ENCODE measurements at regions not wholly inside any gene's neighbourhood (a gene's known extent, or its start where the extent isn't known, plus 50 kb on each side); places are given as distances from the start of the nearest gene placed in this dataset.
A peak's percentile ranks its signal among the peaks of the same experiment; 100 is the strongest.

DNA sequence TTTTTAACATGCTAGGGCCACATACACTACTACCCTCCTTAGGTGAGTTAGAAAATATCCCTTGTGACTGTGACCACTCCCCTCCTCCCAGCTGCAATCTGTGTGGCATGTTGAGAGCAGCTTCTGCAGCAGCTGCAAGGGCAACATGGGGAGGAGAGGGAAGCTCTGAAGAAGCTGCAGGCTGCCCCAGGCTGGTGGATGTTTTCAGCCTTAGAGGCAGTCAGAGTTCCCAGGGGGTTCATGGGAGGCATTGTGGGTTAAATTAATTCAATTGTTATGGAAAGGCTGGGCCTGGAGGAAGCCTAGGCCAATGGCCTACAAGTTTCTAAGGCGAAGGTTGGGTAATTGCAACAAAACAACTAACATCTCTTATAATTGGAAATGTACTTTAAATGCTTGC is 860.8 kb downstream of the NLGN4Y start:
- H3K4me3 ChIP-seq (ENCODE audit: low read depth, low read length): no peak overlapping the region
- TF ChIP-seq CTCF (conservative IDR thresholded peaks at IDR 0.05; ENCODE audit: low read depth, low read length): no peak
- no peak for DNase-seq (ENCODE audit: low read depth)

DNA sequence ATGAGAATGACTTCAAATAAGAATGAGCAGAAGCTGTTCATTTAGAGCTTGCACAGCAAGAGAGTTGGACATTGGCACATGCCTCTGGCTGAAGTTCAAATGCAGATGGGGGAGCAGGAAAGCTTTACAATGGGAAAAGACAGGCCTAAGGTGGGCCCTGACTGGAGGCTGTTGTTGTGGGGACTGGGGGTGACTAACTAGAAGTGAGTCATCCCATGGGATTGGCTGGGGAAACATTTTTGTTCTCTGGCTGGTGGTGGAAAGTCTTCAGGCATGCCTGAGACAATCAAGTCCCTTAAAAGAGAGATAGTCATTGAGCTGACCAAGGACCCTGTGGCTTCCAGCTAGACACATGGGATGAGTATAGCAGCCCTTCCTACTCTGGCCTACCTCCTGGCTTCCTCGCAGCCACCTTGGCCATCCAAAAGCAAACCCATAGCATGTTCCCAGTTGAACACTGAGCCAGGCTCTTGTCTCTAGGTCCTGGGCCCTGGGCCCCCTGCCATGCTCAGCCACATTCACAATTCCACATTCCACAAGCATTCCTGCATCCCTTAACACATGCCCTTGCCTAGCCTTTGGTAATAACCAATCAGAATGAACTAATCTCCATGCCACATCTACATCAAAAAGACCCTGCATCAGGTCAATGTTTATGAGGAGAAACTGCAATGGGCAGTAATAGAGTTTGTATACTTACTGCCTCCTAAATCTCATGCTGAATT is 873.4 kb downstream of the NLGN4Y start:
- no peak for DNase-seq (ENCODE audit: low read depth)
- no peak overlapping the region for H3K4me3 ChIP-seq (ENCODE audit: low read depth, low read length)
- no peak for TF ChIP-seq CTCF (conservative IDR thresholded peaks at IDR 0.05; ENCODE audit: low read depth, low read length)

DNA sequence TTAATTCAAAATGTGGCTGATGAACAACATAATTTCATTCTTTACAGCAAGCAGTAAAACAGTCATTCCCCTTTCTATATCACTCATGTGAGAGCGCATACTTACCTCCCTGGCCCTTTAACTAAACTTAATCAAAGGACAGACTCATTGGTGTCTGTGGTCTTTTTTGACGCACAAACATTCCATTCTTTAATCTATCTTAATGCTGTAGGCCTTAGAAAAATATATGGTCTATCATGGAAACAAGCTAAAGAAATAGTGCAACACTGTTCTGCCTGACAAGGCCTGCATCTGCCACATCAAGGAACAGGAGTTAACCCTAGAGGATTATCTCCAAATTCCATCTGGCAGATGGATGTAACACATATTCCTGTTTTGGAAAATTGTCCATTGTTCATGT is 878.1 kb downstream of the NLGN4Y start:
- H3K4me3 ChIP-seq (ENCODE audit: low read depth, low read length): no peak overlapping the region
- DNase-seq (ENCODE audit: low read depth): no peak
- TF ChIP-seq CTCF (conservative IDR thresholded peaks at IDR 0.05; ENCODE audit: low read depth, low read length): no peak

DNA sequence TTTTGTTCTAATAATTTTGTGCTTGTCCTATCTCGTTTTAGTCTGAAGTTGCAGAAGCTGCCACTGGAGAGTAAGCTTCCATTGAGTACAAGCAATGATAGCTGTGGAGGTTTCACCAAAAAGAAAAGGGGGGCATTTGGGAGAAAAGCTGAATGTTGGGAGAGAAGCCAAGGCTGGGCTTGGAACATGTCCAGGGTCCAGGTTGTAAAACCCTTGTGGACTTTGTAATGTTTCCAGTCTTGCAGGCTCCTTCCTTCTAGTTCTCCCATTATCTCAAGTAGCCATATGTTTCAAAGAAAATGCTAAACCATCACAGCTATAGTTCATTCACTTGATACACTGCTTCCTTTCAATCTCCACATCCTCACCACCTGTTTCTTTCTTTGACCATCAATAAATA is 880.2 kb downstream of the NLGN4Y start:
- no peak for TF ChIP-seq CTCF (conservative IDR thresholded peaks at IDR 0.05; ENCODE audit: low read depth, low read length)
- no peak for DNase-seq (ENCODE audit: low read depth)
- H3K4me3 ChIP-seq (ENCODE audit: low read depth, low read length): no peak overlapping the region

DNA sequence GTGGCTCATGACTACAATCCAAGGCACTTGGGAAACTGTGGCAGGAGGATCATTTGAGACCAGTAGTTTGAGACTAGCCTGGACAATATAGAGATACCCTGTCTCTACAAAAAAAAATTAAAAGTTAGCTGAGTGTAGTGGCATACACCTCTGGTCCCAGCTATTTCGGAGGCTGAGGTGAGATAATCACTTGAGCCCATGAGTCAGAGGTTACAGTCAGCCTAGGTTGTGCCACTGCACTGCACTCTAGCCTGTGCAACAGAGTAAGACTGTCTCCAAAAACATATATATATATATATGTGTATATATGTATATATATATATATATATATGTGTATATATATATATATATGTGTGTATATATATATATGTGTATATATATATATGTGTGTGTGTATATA is 890.8 kb downstream of the NLGN4Y start:
- no peak for DNase-seq (ENCODE audit: low read depth)
- TF ChIP-seq CTCF (conservative IDR thresholded peaks at IDR 0.05; ENCODE audit: low read depth, low read length): no peak
- no peak overlapping the region for H3K4me3 ChIP-seq (ENCODE audit: low read depth, low read length)

DNA sequence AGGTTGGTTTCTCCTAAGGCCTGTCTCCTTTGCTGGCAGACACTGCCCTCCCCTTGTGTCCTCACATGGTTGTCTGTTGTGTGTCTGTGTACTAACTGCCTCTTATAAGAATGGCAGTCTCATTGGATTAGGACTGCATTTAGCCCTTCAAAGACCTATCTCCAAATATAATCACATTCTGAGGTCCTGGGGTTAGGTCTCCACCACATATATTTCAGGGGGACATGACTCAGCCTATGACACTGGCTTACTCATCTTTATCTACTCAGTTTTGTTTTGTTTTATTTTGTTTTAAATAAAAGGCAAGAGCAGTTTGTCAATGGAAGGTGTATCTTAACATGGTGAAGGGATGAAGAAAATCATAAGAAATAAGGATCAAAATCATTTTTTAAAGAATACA is 894.3 kb downstream of the NLGN4Y start:
- no peak for DNase-seq (ENCODE audit: low read depth)
- H3K4me3 ChIP-seq (ENCODE audit: low read depth, low read length): no peak overlapping the region
- TF ChIP-seq CTCF (conservative IDR thresholded peaks at IDR 0.05; ENCODE audit: low read depth, low read length): no peak

DNA sequence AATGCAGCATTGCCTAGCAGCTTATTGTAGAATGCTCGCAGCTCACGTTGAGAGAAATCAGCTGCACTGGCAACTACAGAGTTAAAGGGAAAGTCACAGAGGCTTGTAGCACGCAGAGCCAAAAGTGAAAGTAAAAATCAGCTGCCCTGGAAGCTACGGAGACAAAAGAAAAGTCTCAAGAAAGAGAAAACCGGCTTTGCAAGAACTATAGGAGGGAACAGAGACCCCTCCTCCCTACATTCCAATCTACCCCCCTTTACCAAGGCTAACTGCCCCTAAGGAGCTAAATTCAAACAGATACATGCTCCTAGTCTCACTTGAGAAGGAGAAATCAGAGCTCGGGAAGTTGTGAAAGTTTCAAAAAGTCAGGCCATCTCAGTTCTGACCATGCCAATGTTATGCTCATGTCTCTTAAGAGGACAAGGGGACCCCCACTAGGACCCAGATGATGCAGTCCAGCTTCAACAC is 900.4 kb downstream of the NLGN4Y start:
- TF ChIP-seq CTCF (conservative IDR thresholded peaks at IDR 0.05; ENCODE audit: low read depth, low read length): no peak
- H3K4me3 ChIP-seq (ENCODE audit: low read depth, low read length): peak overlapping the region; percentile 47
- no peak for DNase-seq (ENCODE audit: low read depth)
